ENCODE measurements at regions not wholly inside any gene's neighbourhood (a gene's known extent, or its start where the extent isn't known, plus 50 kb on each side); places are given as distances from the start of the nearest gene placed in this dataset.

- no TSS peak for BruUV-seq (replicated peaks)
- Histone ChIP-seq H3K4me1 (ENCODE audit: insufficient read depth, low read length) (peaks cover 16% of the 10 kb centered on the region), H4K20me1 (ENCODE audit: insufficient read depth, low read length) (no peaks in the 10 kb centered on the region), H3K36me3 (replicated peaks in 1 of 2; ENCODE audit: control insufficient read depth in 1 of 2, insufficient read depth in 2 of 2, low read length in 2 of 2) (no peaks in the 10 kb centered on the region), H3K4me3 (replicated peaks in 1 of 3; ENCODE audit: insufficient read depth in 1 of 3, low read depth in 2 of 3, low read length in 3 of 3) (no peak overlapping the region), H2AFZ (ENCODE audit: low read length) (no peak overlapping the region), H3K9me3 (ENCODE audit: low read length) (no peaks in the 10 kb centered on the region), H3K4me2 (ENCODE audit: low read depth, low read length) (no peak overlapping the region), H3K9ac (ENCODE audit: insufficient read depth, low read depth, low read length) (no peak overlapping the region), H3K27me3 (ENCODE audit: control insufficient read depth in 1 of 2, insufficient read depth in 2 of 2, low read length in 2 of 2) (no peaks in the 10 kb centered on the region), H3K79me2 (ENCODE audit: insufficient read depth, low read length) (no peaks in the 10 kb centered on the region), H3K27ac (ENCODE audit: extremely low read length, insufficient read depth, low read length) (no peak overlapping the region)
- TF ChIP-seq AHR (CRISPR knock-in tag; IDR thresholded peaks at IDR 0.05) (no peak), THRA (CRISPR knock-in tag; IDR thresholded peaks at IDR 0.05; ENCODE audit: borderline replicate concordance) (no peak), MBNL3 (CRISPR knock-in tag; conservative IDR thresholded peaks at IDR 0.05) (no peak), ARNT2 (CRISPR knock-in tag; IDR thresholded peaks at IDR 0.05; ENCODE audit: low read depth) (no peak), RELA (CRISPR knock-in tag; IDR thresholded peaks at IDR 0.05) (no peak)
- intact Hi-C loops (cut with micrococcal nuclease; ENCODE audit: unreplicated experiment) = no loop called here
- CTCF ChIA-PET (ENCODE audit: low intra/inter-chr PET ratio, low total read pairs) = no interaction called here
- POLR2A ChIA-PET = no interaction called here
- 16% methylated on average over 8 of the region's 8 CpGs for WGBS (ENCODE audit: low lambda C conversion rate)
- no peak for ATAC-seq
- in situ Hi-C loops (cut with HindIII; ENCODE audit: extremely low pct_ligation_motif_present, low pct_unique_long_range_greater_than_20kb) = no loop called here
- no peak for FAIRE-seq
- no peak for DNase-seq (ENCODE audit: low spot score)
These were observed 122.5 kb upstream of the BTBD3 start for GRCh38 chr20:11795071-11795615.

GRCh38 chr20:11796026-11796425 is 121.7 kb upstream of the BTBD3 start:
- FAIRE-seq = no peak
- POLR2A ChIA-PET = no interaction called here
- no peak overlapping the region for H3K4me3 ChIP-seq (replicated peaks in 1 of 3; ENCODE audit: insufficient read depth in 1 of 3, low read depth in 2 of 3, low read length in 3 of 3)
- H3K4me2 ChIP-seq (ENCODE audit: low read depth, low read length) = no peak overlapping the region
- in situ Hi-C loops (cut with HindIII; ENCODE audit: extremely low pct_ligation_motif_present, low pct_unique_long_range_greater_than_20kb) = no loop called here
- ATAC-seq = no peak
- H3K27ac ChIP-seq (ENCODE audit: extremely low read length, insufficient read depth, low read length) = no peak overlapping the region
- no peaks in the 10 kb centered on the region for H3K9me3 ChIP-seq (ENCODE audit: low read length)
- DNase-seq (ENCODE audit: low spot score) = no peak
- no peaks in the 10 kb centered on the region for H4K20me1 ChIP-seq (ENCODE audit: insufficient read depth, low read length)
- H2AFZ ChIP-seq (ENCODE audit: low read length) = no peak overlapping the region
- intact Hi-C loops (cut with micrococcal nuclease; ENCODE audit: unreplicated experiment) = no loop called here
- H3K9ac ChIP-seq (ENCODE audit: insufficient read depth, low read depth, low read length) = no peak overlapping the region
- no peaks in the 10 kb centered on the region for H3K79me2 ChIP-seq (ENCODE audit: insufficient read depth, low read length)
- peaks cover 16% of the 10 kb centered on the region for H3K4me1 ChIP-seq (ENCODE audit: insufficient read depth, low read length)
- CTCF ChIA-PET (ENCODE audit: low intra/inter-chr PET ratio, low total read pairs) = no interaction called here
- BruUV-seq (replicated peaks) = no TSS peak
- TF ChIP-seq ZBTB10 (CRISPR knock-in tag; IDR thresholded peaks at IDR 0.05; ENCODE audit: borderline replicate concordance) = no peak
- TF ChIP-seq ZSCAN12 (CRISPR knock-in tag; IDR thresholded peaks at IDR 0.05) = no peak
- no peak for TF ChIP-seq ZNF441 (CRISPR knock-in tag; IDR thresholded peaks at IDR 0.05; ENCODE audit: borderline replicate concordance)
- no peak for TF ChIP-seq ZNF772 (CRISPR knock-in tag; IDR thresholded peaks at IDR 0.05)
- 4% methylated on average over 4 of the region's 4 CpGs for WGBS (ENCODE audit: low lambda C conversion rate)
- no peaks in the 10 kb centered on the region for H3K36me3 ChIP-seq (replicated peaks in 1 of 2; ENCODE audit: control insufficient read depth in 1 of 2, insufficient read depth in 2 of 2, low read length in 2 of 2)
- no peaks in the 10 kb centered on the region for H3K27me3 ChIP-seq (ENCODE audit: control insufficient read depth in 1 of 2, insufficient read depth in 2 of 2, low read length in 2 of 2)
